Calu3 (cell line): ENCODE measurements at regions not wholly inside any gene's neighbourhood (a gene's known extent, or its start where the extent isn't known, plus 50 kb on each side); places are given as distances from the start of the nearest gene placed in this dataset.

ENCODE experiments used
- BruUV-seq: library from RNA; stranded (reverse); fragments of 400-500 nt; replicated peaks from 2 replicates; lab custom pipeline; 2021; lab: Mats Ljungman, UMichigan
- CTCF ChIA-PET: fragments of 300-600 bp; sonication (Branson Sonifier 250); formaldehyde crosslinking; loops from one replicate; lab custom pipeline; 2022; ENCODE audit warnings: antibody characterized with exemption; lab: Charles Lee
- DNase-seq: peaks from one replicate; pipeline ENCODE4 v3.0.0; 2022
- H3K27ac Mint-ChIP-seq: one replicate; pipeline ENCODE4 v1.8.0; 2022; ENCODE audit warnings: mixed read lengths; ENCODE audit not compliant: unreplicated experiment
- H3K27me3 Mint-ChIP-seq: one replicate; pipeline ENCODE4 v1.8.0; 2022; ENCODE audit warnings: mixed read lengths; ENCODE audit not compliant: unreplicated experiment
- H3K36me3 Mint-ChIP-seq: one replicate; pipeline ENCODE4 v1.8.0; 2022; ENCODE audit warnings: mild to moderate bottlenecking, moderate library complexity, mixed read lengths; ENCODE audit not compliant: insufficient read depth, unreplicated experiment
- H3K4me1 Mint-ChIP-seq: one replicate; pipeline ENCODE4 v1.8.0; 2022; ENCODE audit warnings: mild to moderate bottlenecking, low read depth, mixed read lengths; ENCODE audit not compliant: unreplicated experiment
- H3K4me3 Mint-ChIP-seq: one replicate; pipeline ENCODE4 v1.8.0; 2022; ENCODE audit warnings: mild to moderate bottlenecking, low read depth, moderate library complexity, mixed read lengths; ENCODE audit not compliant: unreplicated experiment
- H3K9me3 Mint-ChIP-seq: one replicate; pipeline ENCODE4 v1.8.0; 2022; ENCODE audit warnings: low read depth, mixed read lengths; ENCODE audit not compliant: unreplicated experiment
- intact Hi-C: fragments of 100-400 bp; cut with micrococcal nuclease; formaldehyde crosslinking; loops from one replicate; pipeline ENCODE4 v1.10.0; 2022; ENCODE audit not compliant: unreplicated experiment
- TF ChIP-seq, protein P1 (sequence below): fragments of 200-600 bp; IDR thresholded peaks from one replicate; pipeline ENCODE4 v1.8.0; 2022; ENCODE audit warnings: antibody characterized with exemption; ENCODE audit not compliant: unreplicated experiment

DNA sequence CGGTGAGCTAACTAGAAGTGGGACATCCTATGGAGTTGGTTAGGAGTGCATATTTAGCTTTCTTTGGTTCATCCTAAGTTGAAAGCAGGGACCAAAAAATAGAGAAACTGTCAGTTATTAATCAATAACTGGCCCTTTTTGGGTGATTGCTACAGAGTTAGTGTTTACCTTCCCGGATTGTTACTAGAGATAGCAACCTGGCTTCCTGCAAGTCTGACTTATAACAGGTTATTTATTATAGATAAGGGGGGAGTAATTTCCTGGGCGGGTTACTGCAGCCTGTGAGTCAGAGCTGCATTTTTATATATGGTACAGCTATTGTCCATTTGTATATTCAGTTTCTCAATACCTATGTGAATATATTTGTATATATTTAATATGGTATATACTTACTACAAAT is 522.0 kb downstream of the MFSD1 start:
- intact Hi-C loops = no loop called here

DNA sequence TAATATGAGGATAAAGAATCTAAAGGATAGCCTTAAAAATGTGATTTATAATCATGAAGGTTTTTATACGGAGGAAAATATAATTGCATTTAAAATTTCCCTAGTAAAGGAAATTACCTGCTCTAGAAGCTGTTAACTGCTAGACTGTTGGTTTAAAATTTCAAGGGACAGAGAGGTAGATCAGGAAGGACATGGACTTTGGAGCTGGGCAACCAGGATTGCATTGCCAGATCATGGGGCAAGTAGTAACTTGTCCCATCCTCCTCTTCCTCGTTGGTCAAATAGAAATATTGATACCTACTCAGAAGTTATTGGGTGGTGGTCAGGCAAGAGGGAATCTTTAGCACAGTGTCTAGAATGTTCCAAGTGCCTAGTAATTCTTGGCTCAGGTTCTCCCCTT is 525.1 kb downstream of the MFSD1 start:
- no TSS peak for BruUV-seq
- CTCF ChIA-PET = no interaction called here
- no peaks in the 10 kb centered on the region for H3K36me3 Mint-ChIP-seq
- peaks cover 8% of the 10 kb centered on the region for H3K9me3 Mint-ChIP-seq
- no peak overlapping the region for H3K27ac Mint-ChIP-seq
- no peak for DNase-seq
- TF ChIP-seq, protein P1, sequence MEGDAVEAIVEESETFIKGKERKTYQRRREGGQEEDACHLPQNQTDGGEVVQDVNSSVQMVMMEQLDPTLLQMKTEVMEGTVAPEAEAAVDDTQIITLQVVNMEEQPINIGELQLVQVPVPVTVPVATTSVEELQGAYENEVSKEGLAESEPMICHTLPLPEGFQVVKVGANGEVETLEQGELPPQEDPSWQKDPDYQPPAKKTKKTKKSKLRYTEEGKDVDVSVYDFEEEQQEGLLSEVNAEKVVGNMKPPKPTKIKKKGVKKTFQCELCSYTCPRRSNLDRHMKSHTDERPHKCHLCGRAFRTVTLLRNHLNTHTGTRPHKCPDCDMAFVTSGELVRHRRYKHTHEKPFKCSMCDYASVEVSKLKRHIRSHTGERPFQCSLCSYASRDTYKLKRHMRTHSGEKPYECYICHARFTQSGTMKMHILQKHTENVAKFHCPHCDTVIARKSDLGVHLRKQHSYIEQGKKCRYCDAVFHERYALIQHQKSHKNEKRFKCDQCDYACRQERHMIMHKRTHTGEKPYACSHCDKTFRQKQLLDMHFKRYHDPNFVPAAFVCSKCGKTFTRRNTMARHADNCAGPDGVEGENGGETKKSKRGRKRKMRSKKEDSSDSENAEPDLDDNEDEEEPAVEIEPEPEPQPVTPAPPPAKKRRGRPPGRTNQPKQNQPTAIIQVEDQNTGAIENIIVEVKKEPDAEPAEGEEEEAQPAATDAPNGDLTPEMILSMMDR = no peak
- H3K4me3 Mint-ChIP-seq = no peak overlapping the region
- intact Hi-C loops = no loop called here
- H3K4me1 Mint-ChIP-seq = peaks cover 9% of the 10 kb centered on the region
- H3K27me3 Mint-ChIP-seq = no peaks in the 10 kb centered on the region

More for the DNA sequence above, 522.0 kb downstream of the MFSD1 start:
- H3K27me3 Mint-ChIP-seq = no peaks in the 10 kb centered on the region
- TF ChIP-seq, protein P1 = no peak
- H3K27ac Mint-ChIP-seq = no peak overlapping the region
- no peaks in the 10 kb centered on the region for H3K36me3 Mint-ChIP-seq
- H3K4me1 Mint-ChIP-seq = peaks cover 20% of the 10 kb centered on the region
- H3K4me3 Mint-ChIP-seq = no peak overlapping the region
- CTCF ChIA-PET = no interaction called here
- peaks cover 8% of the 10 kb centered on the region for H3K9me3 Mint-ChIP-seq
- BruUV-seq = no TSS peak
- DNase-seq = no peak

GRCh38 chr3:159332535-159333099 is 530.8 kb downstream of the MFSD1 start:
- CTCF ChIA-PET = no interaction called here
- TF ChIP-seq, protein P1 = no peak
- no peak for DNase-seq
- Mint-ChIP-seq H3K4me3 (no peak overlapping the region), H3K36me3 (no peaks in the 10 kb centered on the region), H3K27ac (no peak overlapping the region), H3K27me3 (no peaks in the 10 kb centered on the region), H3K4me1 (no peaks in the 10 kb centered on the region), H3K9me3 (peaks cover 6% of the 10 kb centered on the region)
- BruUV-seq = no TSS peak
- intact Hi-C loops = no loop called here

DNA sequence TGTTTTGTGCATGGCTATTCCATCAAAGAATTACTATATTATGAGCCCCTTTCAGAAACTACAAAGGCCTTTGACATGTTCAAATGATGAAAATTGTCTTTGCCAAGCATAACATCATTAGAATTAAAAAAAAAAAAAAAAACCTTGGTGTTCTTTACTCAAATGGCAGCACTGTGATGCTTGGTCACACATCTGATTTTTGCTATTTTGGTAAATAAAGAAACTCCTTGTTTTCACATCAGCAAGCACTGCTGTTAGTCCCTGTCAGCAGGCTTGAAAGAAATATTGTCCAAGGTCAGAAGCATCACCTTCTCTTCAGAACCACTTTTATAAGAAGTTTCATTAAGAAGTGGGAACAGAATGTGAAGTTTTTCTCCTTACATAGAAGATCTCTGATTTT is 537.3 kb downstream of the MFSD1 start:
- no peaks in the 10 kb centered on the region for H3K36me3 Mint-ChIP-seq
- H3K9me3 Mint-ChIP-seq = peaks cover 6% of the 10 kb centered on the region
- peaks cover 2% of the 10 kb centered on the region for H3K4me1 Mint-ChIP-seq
- CTCF ChIA-PET = no interaction called here
- TF ChIP-seq, protein P1 = no peak
- no peak for DNase-seq
- H3K4me3 Mint-ChIP-seq = no peak overlapping the region
- intact Hi-C loops = no loop called here
- no peak overlapping the region for H3K27ac Mint-ChIP-seq
- no peaks in the 10 kb centered on the region for H3K27me3 Mint-ChIP-seq
- no TSS peak for BruUV-seq
